ENCODE measurements at regions not wholly inside any gene's neighbourhood (a gene's known extent, or its start where the extent isn't known, plus 50 kb on each side); places are given as distances from the start of the nearest gene placed in this dataset.

- in situ Hi-C loops (cut with MboI) (no loop called here), intact Hi-C loops (cut with micrococcal nuclease; ENCODE audit: unreplicated experiment) (no loop called here)
- ChIA-PET POLR2A (no interaction called here), SMC1A (ENCODE audit: uncharacterized antibody, unreplicated experiment) (interaction anchor here (0.6 kb wide), 1 partner anchor 60 kb away, joined by 3 read pairs; no protein-coding TSS in a partner anchor), CTCF (no interaction called here), RAD21 (ENCODE audit: unreplicated experiment) (no interaction called here)
- no peaks in the 10 kb centered on the region for H3K36me3 ChIP-seq (ENCODE audit: control insufficient read depth in 2 of 2, insufficient read depth in 2 of 2, low read length in 1 of 2)
- H2AFZ ChIP-seq (ENCODE audit: control insufficient read depth, low read depth, low read length) = no peak overlapping the region
- H3K4me1 ChIP-seq (ENCODE audit: control insufficient read depth, insufficient read depth, low read length) = no peaks in the 10 kb centered on the region
- no peaks in the 10 kb centered on the region; a peak in 1 of 4 replicates for H3K27me3 ChIP-seq (replicated peaks in 1 of 2; ENCODE audit: control insufficient read depth in 2 of 2, insufficient read depth in 2 of 2, low read length in 1 of 2)
- H3K79me2 ChIP-seq (ENCODE audit: control insufficient read depth, insufficient read depth, low read length) = no peaks in the 10 kb centered on the region
- no peaks in the 10 kb centered on the region; the same call in 2 of the 3 replicates for H3K9me3 ChIP-seq (replicated peaks; ENCODE audit: control insufficient read depth, insufficient read depth, low read length)
- TF ChIP-seq ZNF274 (IDR thresholded peaks at IDR 0.05; ENCODE audit: insufficient read depth, insufficient read length) (no peak), EGR1 (IDR thresholded peaks at IDR 0.05; ENCODE audit: borderline replicate concordance in 1 of 2, low read depth in 2 of 2, low read length in 2 of 2) (no peak), E2F8 (IDR thresholded peaks at IDR 0.05; ENCODE audit: low read depth, partially characterized antibody) (no peak), BCL3 (IDR thresholded peaks at IDR 0.05; ENCODE audit: borderline replicate concordance, insufficient read depth, low read depth, low read length, poor library complexity, severe bottlenecking) (no peak), POLR2AphosphoS5 (IDR thresholded peaks at IDR 0.05; ENCODE audit: low read length) (no peak), GABPA (IDR thresholded peaks at IDR 0.05; ENCODE audit: low read depth) (no peak), NKRF (conservative IDR thresholded peaks at IDR 0.05) (no peak), JUNB (IDR thresholded peaks at IDR 0.05) (no peak), EED (IDR thresholded peaks at IDR 0.05; ENCODE audit: low read depth) (no peak), BACH1 (IDR thresholded peaks at IDR 0.05; ENCODE audit: borderline replicate concordance) (no peak), E4F1 (IDR thresholded peaks at IDR 0.05; ENCODE audit: borderline replicate concordance, partially characterized antibody) (no peak), POLR2AphosphoS2 (IDR thresholded peaks at IDR 0.05; ENCODE audit: low read depth, low read length) (no peak), TCF3 (IDR thresholded peaks at IDR 0.05; ENCODE audit: borderline replicate concordance, insufficient read depth, low read depth, low read length) (no peak), PAX5 (IDR thresholded peaks at IDR 0.05; ENCODE audit: borderline replicate concordance, low read depth, low read length) (no peak), MTA2 (IDR thresholded peaks at IDR 0.05; ENCODE audit: low read depth) (no peak), ZSCAN29 (IDR thresholded peaks at IDR 0.05) (no peak), RBBP5 (conservative IDR thresholded peaks at IDR 0.05) (no peak), POLR2A (IDR thresholded peaks at IDR 0.05; ENCODE audit: low read depth, low read length) (no peak)
- H3K9ac ChIP-seq (ENCODE audit: control insufficient read depth, insufficient read depth, low read length) = no peak overlapping the region
- no peaks in the 10 kb centered on the region for H4K20me1 ChIP-seq (ENCODE audit: control insufficient read depth, insufficient read depth)
- DNase-seq (ENCODE audit: low read depth, low spot score) = no peak
- no peak overlapping the region for H3K4me3 ChIP-seq
- BruUV-seq (replicated peaks) = no TSS peak
- no peak overlapping the region for H3K4me2 ChIP-seq (ENCODE audit: control insufficient read depth, insufficient read depth)
- no peak for FAIRE-seq
- no peak overlapping the region for H3K27ac ChIP-seq (ENCODE audit: control insufficient read depth, insufficient read depth)
- no peak; the same call in 2 of the 3 replicates for ATAC-seq
Observed at GRCh38 chr13:40127476-40127875, 472.0 kb downstream of the COG6 start.
